Liver (tissue), 3 donors: ENCODE measurements at regions not wholly inside any gene's neighbourhood (a gene's known extent, or its start where the extent isn't known, plus 50 kb on each side); places are given as distances from the start of the nearest gene placed in this dataset.

Experiments used
- ATF3 ChIP-seq: IDR thresholded peaks from 2 replicates; pipeline ENCODE4 v1.6.1; 2016; ENCODE audit warnings: antibody characterized with exemption
- EGR1 ChIP-seq, 2 donors: IDR thresholded peaks; 2 replicates each; pipeline ENCODE4 v1.6.1; 2016 to 2018; ENCODE audit warnings: antibody characterized with exemption in 2 of 2, low read depth in 2 of 2
- FOXA1 ChIP-seq: IDR thresholded peaks from 2 replicates; pipeline ENCODE4 v1.6.1; 2016; ENCODE audit warnings: antibody characterized with exemption
- GABPA ChIP-seq, 2 donors: IDR thresholded peaks in 1 of 2; conservative IDR thresholded peaks in 1 of 2; 2 replicates each; pipeline ENCODE4 v1.6.1; 2016; ENCODE audit warnings: antibody characterized with exemption in 2 of 2, mild to moderate bottlenecking in 1 of 2, moderate library complexity in 1 of 2
- JUND ChIP-seq, 2 donors: IDR thresholded peaks; 2 replicates each; pipeline ENCODE4 v1.6.1; 2016; ENCODE audit warnings: antibody characterized with exemption in 2 of 2
- MAX ChIP-seq: IDR thresholded peaks from 2 replicates; pipeline ENCODE4 v1.6.1; 2016; ENCODE audit warnings: antibody characterized with exemption
- RAD21 ChIP-seq, 2 donors: IDR thresholded peaks; 2 replicates each; pipeline ENCODE4 v1.6.1; 2016; ENCODE audit warnings: antibody characterized with exemption in 2 of 2, mild to moderate bottlenecking in 2 of 2
- RXRA ChIP-seq, 2 donors: IDR thresholded peaks; 2 replicates each; pipeline ENCODE4 v1.6.1; 2017 to 2018; ENCODE audit warnings: antibody characterized with exemption in 2 of 2, mild to moderate bottlenecking in 1 of 2
- SP1 ChIP-seq: IDR thresholded peaks from 2 replicates; pipeline ENCODE4 v1.6.1; 2018; ENCODE audit warnings: antibody characterized with exemption, mild to moderate bottlenecking
- TAF1 ChIP-seq: conservative IDR thresholded peaks from 2 replicates; pipeline ENCODE4 v1.6.1; 2016; ENCODE audit warnings: antibody characterized with exemption, mild to moderate bottlenecking
- YY1 ChIP-seq: IDR thresholded peaks from 2 replicates; pipeline ENCODE4 v1.6.1; 2016; ENCODE audit warnings: antibody characterized with exemption, mild to moderate bottlenecking
- TF ChIP-seq, protein P1 (sequence below): fragments of 150-350 bp; IDR thresholded peaks from 2 replicates; pipeline ENCODE4 v1.5.1; 2017; ENCODE audit warnings: improper control_type of control experiment, low read depth, low read length; ENCODE audit not compliant: missing input control
- TF ChIP-seq, protein P2 (sequence below): IDR thresholded peaks from 2 replicates; pipeline ENCODE4 v1.6.1; 2016; ENCODE audit warnings: antibody characterized with exemption, mild to moderate bottlenecking
- TF ChIP-seq, protein P3 (sequence below): IDR thresholded peaks from 2 replicates; pipeline ENCODE4 v1.6.1; 2016; ENCODE audit warnings: antibody characterized with exemption
- donor health status: healthy.
- donor health status: healthy.

DNA sequence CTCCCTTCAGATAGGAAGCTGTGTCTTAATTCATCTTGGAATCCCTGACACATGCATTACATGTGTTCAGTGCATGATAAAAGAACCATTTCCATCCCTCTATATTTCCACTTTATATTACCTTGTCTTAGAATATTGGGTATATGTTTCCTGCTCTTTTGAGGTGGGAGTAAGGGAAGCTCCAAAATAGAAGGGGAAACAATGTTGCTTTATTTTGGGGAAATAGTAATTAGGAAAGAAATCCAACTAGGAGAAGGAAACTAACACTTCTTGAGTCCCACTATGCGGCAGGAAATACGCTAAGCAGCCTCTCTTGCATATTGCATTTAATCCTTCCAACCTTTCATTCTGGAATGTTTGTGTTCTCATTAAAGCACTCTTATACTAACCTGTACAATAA is 89.4 kb upstream of the VAV3 start:
- TF ChIP-seq RAD21 (IDR thresholded peaks at IDR 0.05), result no peak
- TF ChIP-seq, protein P1, sequence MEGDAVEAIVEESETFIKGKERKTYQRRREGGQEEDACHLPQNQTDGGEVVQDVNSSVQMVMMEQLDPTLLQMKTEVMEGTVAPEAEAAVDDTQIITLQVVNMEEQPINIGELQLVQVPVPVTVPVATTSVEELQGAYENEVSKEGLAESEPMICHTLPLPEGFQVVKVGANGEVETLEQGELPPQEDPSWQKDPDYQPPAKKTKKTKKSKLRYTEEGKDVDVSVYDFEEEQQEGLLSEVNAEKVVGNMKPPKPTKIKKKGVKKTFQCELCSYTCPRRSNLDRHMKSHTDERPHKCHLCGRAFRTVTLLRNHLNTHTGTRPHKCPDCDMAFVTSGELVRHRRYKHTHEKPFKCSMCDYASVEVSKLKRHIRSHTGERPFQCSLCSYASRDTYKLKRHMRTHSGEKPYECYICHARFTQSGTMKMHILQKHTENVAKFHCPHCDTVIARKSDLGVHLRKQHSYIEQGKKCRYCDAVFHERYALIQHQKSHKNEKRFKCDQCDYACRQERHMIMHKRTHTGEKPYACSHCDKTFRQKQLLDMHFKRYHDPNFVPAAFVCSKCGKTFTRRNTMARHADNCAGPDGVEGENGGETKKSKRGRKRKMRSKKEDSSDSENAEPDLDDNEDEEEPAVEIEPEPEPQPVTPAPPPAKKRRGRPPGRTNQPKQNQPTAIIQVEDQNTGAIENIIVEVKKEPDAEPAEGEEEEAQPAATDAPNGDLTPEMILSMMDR, result no peak
- TF ChIP-seq, protein P2, sequence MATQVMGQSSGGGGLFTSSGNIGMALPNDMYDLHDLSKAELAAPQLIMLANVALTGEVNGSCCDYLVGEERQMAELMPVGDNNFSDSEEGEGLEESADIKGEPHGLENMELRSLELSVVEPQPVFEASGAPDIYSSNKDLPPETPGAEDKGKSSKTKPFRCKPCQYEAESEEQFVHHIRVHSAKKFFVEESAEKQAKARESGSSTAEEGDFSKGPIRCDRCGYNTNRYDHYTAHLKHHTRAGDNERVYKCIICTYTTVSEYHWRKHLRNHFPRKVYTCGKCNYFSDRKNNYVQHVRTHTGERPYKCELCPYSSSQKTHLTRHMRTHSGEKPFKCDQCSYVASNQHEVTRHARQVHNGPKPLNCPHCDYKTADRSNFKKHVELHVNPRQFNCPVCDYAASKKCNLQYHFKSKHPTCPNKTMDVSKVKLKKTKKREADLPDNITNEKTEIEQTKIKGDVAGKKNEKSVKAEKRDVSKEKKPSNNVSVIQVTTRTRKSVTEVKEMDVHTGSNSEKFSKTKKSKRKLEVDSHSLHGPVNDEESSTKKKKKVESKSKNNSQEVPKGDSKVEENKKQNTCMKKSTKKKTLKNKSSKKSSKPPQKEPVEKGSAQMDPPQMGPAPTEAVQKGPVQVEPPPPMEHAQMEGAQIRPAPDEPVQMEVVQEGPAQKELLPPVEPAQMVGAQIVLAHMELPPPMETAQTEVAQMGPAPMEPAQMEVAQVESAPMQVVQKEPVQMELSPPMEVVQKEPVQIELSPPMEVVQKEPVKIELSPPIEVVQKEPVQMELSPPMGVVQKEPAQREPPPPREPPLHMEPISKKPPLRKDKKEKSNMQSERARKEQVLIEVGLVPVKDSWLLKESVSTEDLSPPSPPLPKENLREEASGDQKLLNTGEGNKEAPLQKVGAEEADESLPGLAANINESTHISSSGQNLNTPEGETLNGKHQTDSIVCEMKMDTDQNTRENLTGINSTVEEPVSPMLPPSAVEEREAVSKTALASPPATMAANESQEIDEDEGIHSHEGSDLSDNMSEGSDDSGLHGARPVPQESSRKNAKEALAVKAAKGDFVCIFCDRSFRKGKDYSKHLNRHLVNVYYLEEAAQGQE, result no peak
- TF ChIP-seq, protein P3, sequence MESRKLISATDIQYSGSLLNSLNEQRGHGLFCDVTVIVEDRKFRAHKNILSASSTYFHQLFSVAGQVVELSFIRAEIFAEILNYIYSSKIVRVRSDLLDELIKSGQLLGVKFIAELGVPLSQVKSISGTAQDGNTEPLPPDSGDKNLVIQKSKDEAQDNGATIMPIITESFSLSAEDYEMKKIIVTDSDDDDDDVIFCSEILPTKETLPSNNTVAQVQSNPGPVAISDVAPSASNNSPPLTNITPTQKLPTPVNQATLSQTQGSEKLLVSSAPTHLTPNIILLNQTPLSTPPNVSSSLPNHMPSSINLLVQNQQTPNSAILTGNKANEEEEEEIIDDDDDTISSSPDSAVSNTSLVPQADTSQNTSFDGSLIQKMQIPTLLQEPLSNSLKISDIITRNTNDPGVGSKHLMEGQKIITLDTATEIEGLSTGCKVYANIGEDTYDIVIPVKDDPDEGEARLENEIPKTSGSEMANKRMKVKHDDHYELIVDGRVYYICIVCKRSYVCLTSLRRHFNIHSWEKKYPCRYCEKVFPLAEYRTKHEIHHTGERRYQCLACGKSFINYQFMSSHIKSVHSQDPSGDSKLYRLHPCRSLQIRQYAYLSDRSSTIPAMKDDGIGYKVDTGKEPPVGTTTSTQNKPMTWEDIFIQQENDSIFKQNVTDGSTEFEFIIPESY, result no peak
- TF ChIP-seq MAX, result no peak
- TF ChIP-seq ATF3, result no peak
- no peak for TF ChIP-seq GABPA (IDR thresholded peaks at IDR 0.05 in 1 of 2, conservative IDR thresholded peaks at IDR 0.05 in 1 of 2)
- no peak for TF ChIP-seq FOXA1
- no peak for TF ChIP-seq YY1
- no peak for TF ChIP-seq EGR1 (IDR thresholded peaks at IDR 0.05; ENCODE audit: low read depth in 2 of 2)
- no peak for TF ChIP-seq JUND (IDR thresholded peaks at IDR 0.05)
- TF ChIP-seq SP1, result no peak
- TF ChIP-seq TAF1, result no peak
- no peak for TF ChIP-seq RXRA (IDR thresholded peaks at IDR 0.05)
